ENCODE measurements at regions not wholly inside any gene's neighbourhood (a gene's known extent, or its start where the extent isn't known, plus 50 kb on each side); places are given as distances from the start of the nearest gene placed in this dataset.
"Not testable (repeated sequence)": the region's sequence is repeated elsewhere in the genome, so short reads cannot be mapped to it uniquely, and the experiment has no call there.

DNA sequence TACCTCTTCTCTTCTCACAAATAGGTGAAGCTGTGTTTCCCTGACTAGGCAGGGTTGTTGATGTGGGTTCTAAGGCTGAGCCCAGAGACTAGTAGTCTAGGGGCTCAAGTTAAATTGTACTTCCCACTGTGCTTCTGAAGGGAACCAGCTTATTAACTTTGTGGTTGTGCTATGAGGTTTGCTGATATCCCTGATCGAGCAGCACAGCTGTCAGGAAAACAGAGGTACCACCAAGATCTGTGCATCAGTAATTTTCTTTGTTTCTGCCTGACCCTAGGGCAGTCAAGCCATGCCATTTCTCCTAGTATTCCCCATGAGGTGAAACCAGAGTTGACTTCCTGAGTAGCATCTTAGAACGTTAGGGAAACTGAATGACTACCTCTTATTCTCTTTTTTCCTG, 853.8 kb upstream of the MIR17HG start (continued):
- TF ChIP-seq REST (IDR thresholded peaks at IDR 0.05; ENCODE audit: low read depth), result no peak

DNA sequence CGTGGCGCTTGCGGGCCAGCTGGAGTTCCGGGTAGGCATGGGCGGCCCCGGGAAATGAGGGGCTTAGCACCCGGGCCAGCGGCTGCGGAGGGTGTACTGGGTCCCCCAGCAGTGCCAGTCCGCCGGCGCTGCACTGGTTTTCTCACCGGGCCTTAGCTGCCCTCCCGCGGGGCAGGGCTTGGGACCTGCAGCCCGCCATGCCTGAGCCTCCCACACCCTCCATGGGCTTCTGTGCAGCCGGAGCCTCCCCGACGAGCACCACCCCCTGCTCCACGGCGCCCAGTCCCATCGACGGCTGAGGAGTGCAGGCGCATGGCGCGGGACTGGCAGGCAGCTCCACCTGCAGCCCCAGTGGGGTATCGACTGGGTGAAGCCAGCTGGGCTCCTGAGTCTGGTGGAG, 852.6 kb upstream of the MIR17HG start:
- H3K9ac ChIP-seq (ENCODE audit: low read length); H3K27me3 ChIP-seq (ENCODE audit: insufficient read depth, low read length); DNase-seq (ENCODE audit: low read depth, low spot score); intact Hi-C loops (cut with micrococcal nuclease); H3K9me3 ChIP-seq (ENCODE audit: control insufficient read depth in 1 of 2, insufficient read depth in 1 of 2, low read depth in 1 of 2, low read length in 2 of 2); BruUV-seq (replicated peaks); H3K4me2 ChIP-seq (ENCODE audit: low read length); H2AFZ ChIP-seq (ENCODE audit: low read depth, low read length, poor library complexity, severe bottlenecking); H3K9me2 ChIP-seq (ENCODE audit: insufficient read depth); CTCF ChIA-PET; POLR2A ChIA-PET; H3K79me2 ChIP-seq (ENCODE audit: insufficient read depth, low read length); H3K4me3 ChIP-seq (replicated peaks in 1 of 2; ENCODE audit: low read depth in 1 of 2, low read length in 2 of 2); H4K20me1 ChIP-seq (ENCODE audit: insufficient read depth); RAD21 ChIA-PET (ENCODE audit: low non-redundant PET in 1 of 2, low total read pairs in 2 of 2, uncharacterized antibody in 2 of 2, unreplicated experiment in 2 of 2); ATAC-seq; H3K36me3 ChIP-seq (ENCODE audit: control insufficient read depth in 1 of 2, insufficient read depth in 2 of 2, low read length in 2 of 2); H3K27ac ChIP-seq (ENCODE audit: low read depth, low read length); H3K4me1 ChIP-seq (ENCODE audit: control insufficient read depth in 1 of 2, insufficient read depth in 2 of 2, low read length in 2 of 2): not testable (repeated sequence)

GRCh38 chr13:90498096-90498495, 849.4 kb upstream of the MIR17HG start:
- Histone ChIP-seq H3K27me3 (ENCODE audit: insufficient read depth, low read length) (no peaks in the 10 kb centered on the region), H2AFZ (ENCODE audit: low read depth, low read length, poor library complexity, severe bottlenecking) (no peak overlapping the region), H3K36me3 (ENCODE audit: control insufficient read depth in 1 of 2, insufficient read depth in 2 of 2, low read length in 2 of 2) (no peaks in the 10 kb centered on the region), H3K79me2 (ENCODE audit: insufficient read depth, low read length) (no peaks in the 10 kb centered on the region), H3K4me1 (ENCODE audit: control insufficient read depth in 1 of 2, insufficient read depth in 2 of 2, low read length in 2 of 2) (no peaks in the 10 kb centered on the region), H3K9me3 (ENCODE audit: control insufficient read depth in 1 of 2, insufficient read depth in 1 of 2, low read depth in 1 of 2, low read length in 2 of 2) (peaks cover 0 to 4% of the 10 kb centered on the region in 2 experiments; a peak in 2 of 4 replicates), H4K20me1 (ENCODE audit: insufficient read depth) (no peaks in the 10 kb centered on the region), H3K9ac (ENCODE audit: low read length) (no peak overlapping the region), H3K27ac (ENCODE audit: low read depth, low read length) (no peak overlapping the region), H3K4me2 (ENCODE audit: low read length) (no peak overlapping the region), H3K4me3 (replicated peaks in 1 of 2; ENCODE audit: low read depth in 1 of 2, low read length in 2 of 2) (no peak overlapping the region), H3K9me2 (ENCODE audit: insufficient read depth) (no peaks in the 10 kb centered on the region)
- RAD21 ChIA-PET (ENCODE audit: low non-redundant PET in 1 of 2, low total read pairs in 2 of 2, uncharacterized antibody in 2 of 2, unreplicated experiment in 2 of 2), result no interaction called here
- ATAC-seq (no peak), DNase-seq (ENCODE audit: low read depth, low spot score) (no peak)
- POLR2A ChIA-PET, result no interaction called here
- CTCF ChIA-PET, result no interaction called here
- intact Hi-C loops (cut with micrococcal nuclease), result no loop called here
- TF ChIP-seq SP1 (IDR thresholded peaks at IDR 0.05; ENCODE audit: low read depth) (no peak), CTCF (IDR thresholded peaks at IDR 0.05 in 2 of 3, conservative IDR thresholded peaks at IDR 0.05 in 1 of 3; ENCODE audit: borderline replicate concordance in 1 of 3, insufficient read depth in 1 of 3, low read depth in 2 of 3, low read length in 2 of 3) (no peak), SRF (IDR thresholded peaks at IDR 0.05; ENCODE audit: low read depth) (no peak), RAD21 (IDR thresholded peaks at IDR 0.05; ENCODE audit: low read depth) (no peak), CBX3 (IDR thresholded peaks at IDR 0.05; ENCODE audit: low read depth) (no peak), REST (IDR thresholded peaks at IDR 0.05; ENCODE audit: low read depth) (no peak), EGR1 (IDR thresholded peaks at IDR 0.05; ENCODE audit: low read depth) (no peak), CEBPB (IDR thresholded peaks at IDR 0.05; ENCODE audit: low read depth) (no peak)
- BruUV-seq (replicated peaks), result no TSS peak

Data from HCT116 (cell line).